Urinary bladder (tissue), 3 donors: ENCODE measurements at regions not wholly inside any gene's neighbourhood (a gene's known extent, or its start where the extent isn't known, plus 50 kb on each side); places are given as distances from the start of the nearest gene placed in this dataset.

Experiments
- DNase-seq: peaks from one replicate; pipeline ENCODE4 v3.0.0-alpha.2; 2015; ENCODE audit errors: extremely low spot score
- H3K27ac ChIP-seq: one replicate; pipeline ENCODE4 v1.5.1; 2013; ENCODE audit warnings: low read depth, mild to moderate bottlenecking, moderate library complexity
- H3K36me3 ChIP-seq: one replicate; pipeline ENCODE4 v1.6.1; 2013; ENCODE audit warnings: mild to moderate bottlenecking, moderate library complexity; ENCODE audit not compliant: insufficient read depth
- H3K4me1 ChIP-seq: one replicate; pipeline ENCODE4 v1.6.1; 2013; ENCODE audit warnings: mild to moderate bottlenecking, moderate library complexity; ENCODE audit not compliant: insufficient read depth
- H3K4me3 ChIP-seq: one replicate; pipeline ENCODE4 v1.5.1; 2013; ENCODE audit warnings: low read depth, low read length
- WGBS: extraction: QIAGEN DNeasy Blood & Tissue Kit; methylation state at CpG from one replicate; pipeline ENCODE4 v1.1.7; 2013; 5-methylcytosine and 5-hydroxymethylcytosine counted together
- donor health status: healthy with polysubstance abuse.
- donor health status: healthy.

DNA sequence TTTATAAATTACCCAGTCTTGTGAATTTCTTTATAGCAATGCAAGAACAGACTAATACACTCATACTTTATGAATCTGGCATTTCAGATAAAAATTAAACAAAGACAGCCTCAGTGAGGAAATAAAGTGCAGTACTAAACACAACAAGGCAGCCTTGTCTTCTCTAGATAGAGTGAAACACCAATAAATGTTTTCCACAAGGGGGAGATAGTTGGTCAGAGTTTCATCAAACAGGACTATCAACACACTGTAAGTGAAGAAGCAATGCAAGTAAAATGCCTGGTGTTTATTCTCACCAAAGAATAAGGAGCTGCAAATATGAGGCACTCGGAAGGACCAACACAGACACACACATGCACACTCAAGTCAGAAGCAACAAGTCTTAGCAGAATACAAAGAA is 62.8 kb downstream of the FAM9B start:
- WGBS = 67% methylated on average over 1 of the region's 1 CpG
- no peaks in the 10 kb centered on the region for H3K36me3 ChIP-seq
- H3K27ac ChIP-seq = no peak overlapping the region
- DNase-seq = no peak
- H3K4me3 ChIP-seq = no peak overlapping the region
- H3K4me1 ChIP-seq = no peaks in the 10 kb centered on the region

DNA sequence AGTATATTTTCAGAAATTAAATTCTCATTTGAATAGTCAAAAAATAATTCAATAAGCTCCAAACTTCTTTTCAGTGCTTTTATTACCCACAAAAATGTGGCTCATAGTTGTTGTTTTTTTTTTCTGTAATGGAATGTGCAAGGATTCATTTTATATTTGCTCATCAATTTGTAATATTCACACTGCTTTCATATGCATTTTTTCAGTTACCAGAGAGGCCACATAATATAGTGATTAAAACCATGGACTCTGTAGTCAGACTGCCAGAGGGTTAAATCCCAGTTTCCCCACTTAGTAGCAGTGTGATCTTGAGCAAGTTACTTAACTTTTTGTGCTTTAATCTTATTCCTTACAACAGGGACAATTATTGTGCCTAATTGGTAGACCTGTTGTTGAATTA is 64.5 kb downstream of the FAM9B start:
- no peak for DNase-seq
- H3K36me3 ChIP-seq = no peaks in the 10 kb centered on the region
- no peaks in the 10 kb centered on the region for H3K4me1 ChIP-seq
- H3K27ac ChIP-seq = no peak overlapping the region
- no peak overlapping the region for H3K4me3 ChIP-seq

- Histone ChIP-seq H3K4me1 (no peaks in the 10 kb centered on the region), H3K27ac (no peak overlapping the region), H3K4me3 (no peak overlapping the region), H3K36me3 (no peaks in the 10 kb centered on the region)
- WGBS = 87% methylated on average over 3 of the region's 3 CpGs
- DNase-seq = no peak
Observed at GRCh38 chrX:8967461-8967860, 66.5 kb downstream of the FAM9B start.

- no peak for DNase-seq
- H3K4me1 ChIP-seq = no peaks in the 10 kb centered on the region
- H3K27ac ChIP-seq = no peak overlapping the region
- no peak overlapping the region for H3K4me3 ChIP-seq
- H3K36me3 ChIP-seq = no peaks in the 10 kb centered on the region
- 41% methylated on average over 3 of the region's 3 CpGs for WGBS
Observed at GRCh38 chrX:8960957-8961468, 72.9 kb downstream of the FAM9B start.

DNA sequence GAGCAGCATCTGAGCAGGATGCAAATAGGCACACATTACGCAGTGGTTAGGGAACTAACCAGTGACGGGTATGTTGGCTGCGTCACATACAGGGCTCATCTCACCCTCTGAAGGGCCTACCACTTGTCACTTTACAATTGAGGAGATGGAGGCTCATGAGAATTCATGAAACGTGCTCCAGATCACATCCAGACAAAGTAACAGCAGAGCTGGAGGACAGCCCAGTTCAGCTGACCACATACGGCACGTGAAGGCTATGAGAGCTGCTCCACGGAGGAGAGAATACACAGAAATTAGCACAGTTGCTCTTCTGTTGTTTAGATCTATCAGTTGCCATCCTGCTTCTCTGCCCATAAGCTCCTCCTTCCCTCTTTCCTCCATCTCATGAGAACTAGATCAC is 78.4 kb downstream of the FAM9B start:
- 58% methylated on average over 7 of the region's 7 CpGs for WGBS
- Histone ChIP-seq H3K4me1 (no peaks in the 10 kb centered on the region), H3K27ac (no peak overlapping the region), H3K36me3 (no peaks in the 10 kb centered on the region), H3K4me3 (no peak overlapping the region)
- no peak for DNase-seq

GRCh38 chrX:8946563-8946962 is 87.4 kb downstream of the FAM9B start:
- no peaks in the 10 kb centered on the region for H3K4me1 ChIP-seq
- DNase-seq = no peak
- H3K36me3 ChIP-seq = no peaks in the 10 kb centered on the region
- no peak overlapping the region for H3K27ac ChIP-seq
- 88% methylated on average over 2 of the region's 2 CpGs for WGBS
- no peak overlapping the region for H3K4me3 ChIP-seq

- Histone ChIP-seq H3K4me1 (no peaks in the 10 kb centered on the region), H3K36me3 (no peaks in the 10 kb centered on the region), H3K27ac (no peak overlapping the region), H3K4me3 (no peak overlapping the region)
- 85% methylated on average over 3 of the region's 3 CpGs for WGBS
- DNase-seq = no peak
Observed at GRCh38 chrX:8939322-8939721, 94.6 kb downstream of the FAM9B start.

- H3K36me3 ChIP-seq = no peaks in the 10 kb centered on the region
- no peak overlapping the region for H3K4me3 ChIP-seq
- H3K4me1 ChIP-seq = no peaks in the 10 kb centered on the region
- DNase-seq = no peak
- 29% methylated on average over 7 of the region's 7 CpGs for WGBS
- no peak overlapping the region for H3K27ac ChIP-seq
Observed at GRCh38 chrX:8927701-8928100, 106.2 kb downstream of the FAM9B start.

DNA sequence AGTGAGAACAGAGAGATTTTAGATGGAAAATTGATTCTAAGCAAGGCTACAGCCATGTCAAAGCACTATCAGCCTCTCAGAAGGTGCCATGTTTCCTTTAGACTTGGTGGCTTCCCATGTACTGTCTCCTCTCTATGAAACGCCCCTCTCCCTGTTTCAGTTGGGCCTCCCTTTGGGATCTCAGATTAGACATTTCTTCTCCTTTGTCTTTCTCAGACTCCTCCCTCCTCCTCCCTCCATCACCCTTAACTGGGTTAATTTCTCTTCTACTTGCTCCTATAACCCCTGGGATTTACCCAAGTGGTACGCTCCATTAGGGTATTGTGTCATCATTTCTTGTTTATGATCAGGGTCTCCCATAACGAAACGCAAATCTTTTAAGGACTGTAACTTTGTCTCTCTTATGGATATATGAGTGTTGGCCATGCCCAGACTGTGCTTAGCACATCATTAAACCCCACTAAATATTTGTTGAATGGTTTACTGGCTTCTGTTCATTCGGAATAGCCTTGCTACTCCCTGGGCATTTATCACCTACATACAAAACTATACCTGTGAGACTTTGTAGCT is 106.8 kb downstream of the FAM9B start:
- Histone ChIP-seq H3K36me3 (no peaks in the 10 kb centered on the region), H3K4me1 (no peaks in the 10 kb centered on the region), H3K27ac (no peak overlapping the region), H3K4me3 (no peak overlapping the region)
- no peak for DNase-seq
- WGBS = 57% methylated on average over 5 of the region's 5 CpGs

DNA sequence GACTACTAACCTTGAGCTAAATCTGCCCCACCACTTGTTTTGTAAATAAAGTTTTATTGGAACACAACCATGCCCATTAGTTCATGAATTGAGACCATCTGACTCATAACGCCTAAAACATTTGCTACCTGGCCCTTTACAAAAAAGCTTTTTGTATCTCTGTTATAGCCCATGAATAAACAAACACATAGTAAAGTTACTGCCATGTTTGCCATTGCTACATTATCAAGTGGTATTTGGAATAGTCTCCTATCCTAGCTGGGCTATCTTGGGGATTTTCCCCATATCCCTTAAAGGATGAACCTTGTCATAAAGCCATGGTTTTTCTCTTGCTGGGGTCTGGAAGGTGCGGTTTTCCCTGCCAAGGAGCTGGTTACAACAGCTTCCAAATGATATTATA is 112.3 kb downstream of the FAM9B start:
- no peak for DNase-seq
- no peak overlapping the region for H3K27ac ChIP-seq
- WGBS = 78% methylated on average over 2 of the region's 2 CpGs
- H3K4me3 ChIP-seq = no peak overlapping the region
- H3K4me1 ChIP-seq = no peaks in the 10 kb centered on the region
- no peaks in the 10 kb centered on the region for H3K36me3 ChIP-seq

DNA sequence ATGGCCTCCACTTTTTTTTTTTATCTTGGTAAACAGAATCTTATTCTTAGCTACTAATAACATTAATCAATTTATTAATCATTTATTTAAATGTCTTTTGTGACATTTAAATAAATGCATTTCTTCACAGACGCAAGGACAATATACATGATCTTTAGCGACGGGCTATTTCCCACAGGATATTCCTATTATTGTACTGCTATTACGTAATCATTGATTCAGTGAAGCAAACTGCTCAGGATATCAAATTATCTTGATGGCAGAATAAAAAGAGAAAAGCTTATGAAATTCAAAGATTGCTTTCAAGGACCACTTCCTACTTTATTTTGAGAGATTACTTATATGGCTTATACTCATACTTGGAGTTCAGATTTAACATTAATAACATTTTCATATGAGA is 114.1 kb downstream of the FAM9B start:
- H3K27ac ChIP-seq = no peak overlapping the region
- 91% methylated on average over 4 of the region's 4 CpGs for WGBS
- H3K36me3 ChIP-seq = no peaks in the 10 kb centered on the region
- H3K4me1 ChIP-seq = no peaks in the 10 kb centered on the region
- no peak overlapping the region for H3K4me3 ChIP-seq
- no peak for DNase-seq

DNA sequence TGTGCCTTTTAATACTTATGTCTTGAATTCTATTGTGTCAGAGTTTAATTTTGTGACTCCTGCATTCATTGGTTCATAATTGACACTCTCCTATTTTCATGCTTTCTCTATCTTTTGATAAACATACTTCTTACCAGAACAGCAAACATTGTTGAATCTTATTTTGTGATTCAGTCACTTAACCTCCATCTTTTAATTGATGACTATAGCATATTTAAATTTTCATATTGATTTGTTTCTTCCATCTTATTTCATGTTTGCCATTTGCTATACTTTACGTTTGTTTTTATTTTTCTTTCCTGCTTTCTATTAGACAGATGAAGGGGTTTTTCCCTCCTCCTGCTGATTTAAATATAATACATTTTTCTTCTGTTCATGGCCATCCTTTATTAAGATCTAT is 115.5 kb upstream of the FAM9A start:
- no peak for DNase-seq
- Histone ChIP-seq H3K27ac (no peak overlapping the region), H3K4me3 (no peak overlapping the region), H3K4me1 (no peaks in the 10 kb centered on the region), H3K36me3 (no peaks in the 10 kb centered on the region)
- WGBS = 94% methylated on average over 1 of the region's 1 CpG

DNA sequence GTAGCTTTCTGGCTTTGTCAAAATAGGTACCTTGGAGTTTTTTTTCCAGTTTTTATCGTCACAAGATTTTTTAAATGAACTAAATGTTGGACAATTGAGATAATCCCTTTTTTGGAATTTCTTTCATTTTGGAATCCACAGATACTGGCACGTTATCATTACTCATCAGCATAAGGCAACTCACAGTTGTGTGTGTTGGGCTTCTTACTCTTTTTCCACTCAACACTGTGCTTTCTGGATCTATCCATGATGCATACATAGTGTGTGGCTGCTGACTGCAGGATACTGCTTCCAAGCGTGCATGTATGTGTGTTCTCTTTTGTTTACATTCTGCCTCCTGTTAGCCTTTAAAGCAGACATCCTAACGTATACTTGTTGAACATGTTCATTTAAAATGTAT is 113.5 kb upstream of the FAM9A start:
- Histone ChIP-seq H3K4me1 (no peaks in the 10 kb centered on the region), H3K4me3 (no peak overlapping the region), H3K27ac (no peak overlapping the region), H3K36me3 (no peaks in the 10 kb centered on the region)
- no peak for DNase-seq
- WGBS = 47% methylated on average over 4 of the region's 4 CpGs

GRCh38 chrX:8913655-8914409 is 112.6 kb upstream of the FAM9A start:
- Histone ChIP-seq H3K27ac (no peak overlapping the region), H3K4me3 (no peak overlapping the region), H3K4me1 (no peaks in the 10 kb centered on the region), H3K36me3 (no peaks in the 10 kb centered on the region)
- WGBS = 24% methylated on average over 6 of the region's 6 CpGs
- DNase-seq = peak; percentile 20
